Stromal cell of bone marrow (primary cell): ENCODE measurements at regions not wholly inside any gene's neighbourhood (a gene's known extent, or its start where the extent isn't known, plus 50 kb on each side); places are given as distances from the start of the nearest gene placed in this dataset.

ENCODE experiments used
- DNase-seq: peaks from one replicate; pipeline ENCODE4 v3.0.0-alpha.2; 2012; ENCODE audit warnings: low read depth

- no peak for DNase-seq
Measured at GRCh38 chrX:20522420-20522819, 255.7 kb upstream of the RPS6KA3 start.

DNA sequence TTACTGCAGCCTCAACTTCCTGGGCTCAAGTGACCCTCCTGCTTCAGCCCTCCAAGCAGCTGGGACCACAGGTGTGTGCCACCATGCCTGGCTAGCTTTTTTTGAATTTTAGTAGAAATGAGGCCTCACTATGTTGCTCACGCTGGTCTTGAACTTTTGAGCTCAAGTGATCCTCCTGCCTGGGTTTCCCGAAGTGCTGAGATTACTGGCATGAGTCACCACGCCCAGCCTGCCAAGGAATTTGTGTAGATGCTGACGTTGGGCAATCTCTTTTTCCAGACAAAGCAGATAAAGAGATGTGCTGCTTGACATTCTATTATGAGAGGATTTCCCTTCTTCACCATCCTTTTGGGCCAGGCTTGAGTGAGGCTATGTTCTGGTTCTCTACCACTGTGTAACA lies 254.5 kb upstream of the RPS6KA3 start:
- peak; percentile 35 for DNase-seq

GRCh38 chrX:20519826-20520225 lies 253.1 kb upstream of the RPS6KA3 start:
- no peak for DNase-seq

DNA sequence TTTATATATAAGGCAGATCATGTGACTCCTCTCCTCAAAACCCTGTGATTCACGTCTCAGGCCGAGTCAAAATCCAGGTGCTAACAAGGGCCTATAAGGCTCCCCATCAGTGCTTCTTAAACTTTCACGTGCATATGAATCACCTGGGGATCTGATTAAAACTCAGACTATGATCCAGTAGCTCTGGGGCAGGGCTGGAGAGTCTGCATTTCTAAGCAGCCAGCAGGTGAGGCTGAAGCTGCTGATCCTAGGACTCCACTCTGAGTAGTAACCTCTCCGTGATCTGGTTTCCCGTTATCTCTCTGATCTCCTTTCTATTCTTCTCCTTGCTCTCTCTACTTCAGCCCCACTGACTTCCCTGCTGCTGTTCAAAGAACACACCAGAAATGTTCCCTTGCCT lies 252.4 kb upstream of the RPS6KA3 start:
- DNase-seq = no peak

DNA sequence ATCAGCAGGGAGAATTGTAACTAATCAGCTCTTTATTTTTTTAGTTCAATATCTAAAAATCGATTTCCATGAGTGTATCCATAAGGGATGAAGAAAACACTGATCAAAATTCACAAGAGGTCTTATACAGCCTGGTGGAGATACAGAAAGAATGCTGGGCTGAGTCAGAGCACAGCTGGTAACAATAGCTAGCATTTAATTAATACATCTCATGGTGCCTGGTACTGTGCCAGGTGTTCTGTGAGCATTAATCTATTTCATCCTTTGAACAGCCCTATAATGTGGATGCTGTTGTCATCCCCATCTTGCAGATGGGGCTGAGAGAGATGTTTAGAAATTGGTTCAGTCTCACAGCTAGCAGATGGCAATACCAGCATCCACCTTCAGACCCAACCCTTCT lies 250.9 kb upstream of the RPS6KA3 start:
- no peak for DNase-seq

GRCh38 chrX:20515841-20516461 lies 249.2 kb upstream of the RPS6KA3 start:
- peak; percentile 78 for DNase-seq

GRCh38 chrX:20514358-20514757 lies 247.6 kb upstream of the RPS6KA3 start:
- DNase-seq = peak; percentile 82

- DNase-seq = no peak
Measured at GRCh38 chrX:20513185-20513584, 246.5 kb upstream of the RPS6KA3 start.

DNA sequence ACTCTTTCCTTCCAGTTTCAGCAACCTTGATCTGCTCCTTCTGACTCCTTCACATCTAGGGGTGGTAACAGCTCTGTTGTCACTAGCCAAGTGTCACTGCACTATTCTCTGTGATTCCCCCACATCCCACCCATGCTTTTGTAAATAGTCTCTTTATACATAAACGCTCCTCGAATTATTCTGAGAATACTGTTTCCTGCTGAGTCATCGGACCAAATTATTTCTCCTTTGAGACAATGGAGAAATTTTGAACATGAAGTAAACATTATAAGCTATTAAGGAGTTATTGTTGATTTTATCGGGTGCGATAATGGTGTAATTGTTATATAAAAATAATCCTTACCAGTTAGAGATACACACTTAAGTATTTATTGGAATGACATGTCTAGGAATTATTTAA lies 245.1 kb upstream of the RPS6KA3 start:
- no peak for DNase-seq

GRCh38 chrX:20507901-20508620 lies 241.4 kb upstream of the RPS6KA3 start:
- DNase-seq = no peak

- no peak for DNase-seq
Measured at GRCh38 chrX:20506739-20507138, 240.0 kb upstream of the RPS6KA3 start.

GRCh38 chrX:20500949-20501348 lies 234.2 kb upstream of the RPS6KA3 start:
- no peak for DNase-seq

DNA sequence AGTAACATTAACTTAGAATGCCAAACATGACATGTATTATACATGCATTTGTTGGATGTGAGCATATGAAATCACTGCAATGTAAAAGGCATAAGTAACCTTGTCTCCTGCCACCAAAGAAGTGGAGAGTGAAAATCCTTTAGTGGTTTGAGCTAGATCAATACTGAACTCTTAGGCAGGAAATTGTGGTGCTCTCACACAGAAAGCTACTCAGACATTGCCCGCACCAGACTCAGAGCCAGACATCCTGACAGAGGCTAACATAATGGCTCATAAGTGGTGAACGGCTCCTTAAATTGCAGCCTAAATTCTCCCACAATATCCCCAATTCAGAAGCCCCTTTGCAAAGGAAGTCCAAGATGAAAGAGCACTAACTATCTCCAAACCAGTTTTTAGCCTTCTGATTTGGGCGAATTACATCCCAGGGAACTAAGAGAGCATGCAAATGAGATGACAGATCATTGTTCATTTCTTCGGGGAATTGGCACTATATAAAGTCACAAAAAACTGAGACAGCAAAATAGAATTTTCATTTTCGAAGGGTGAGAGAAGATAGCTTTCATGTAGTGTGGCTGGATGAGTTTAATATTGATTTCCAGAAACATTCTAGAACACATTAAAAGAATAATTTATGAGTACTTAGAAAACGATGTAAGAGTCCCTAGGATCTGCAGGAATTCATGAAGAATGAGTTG lies 233.6 kb upstream of the RPS6KA3 start:
- DNase-seq = no peak

- DNase-seq = no peak
Measured at GRCh38 chrX:20499763-20500162, 233.1 kb upstream of the RPS6KA3 start.

DNA sequence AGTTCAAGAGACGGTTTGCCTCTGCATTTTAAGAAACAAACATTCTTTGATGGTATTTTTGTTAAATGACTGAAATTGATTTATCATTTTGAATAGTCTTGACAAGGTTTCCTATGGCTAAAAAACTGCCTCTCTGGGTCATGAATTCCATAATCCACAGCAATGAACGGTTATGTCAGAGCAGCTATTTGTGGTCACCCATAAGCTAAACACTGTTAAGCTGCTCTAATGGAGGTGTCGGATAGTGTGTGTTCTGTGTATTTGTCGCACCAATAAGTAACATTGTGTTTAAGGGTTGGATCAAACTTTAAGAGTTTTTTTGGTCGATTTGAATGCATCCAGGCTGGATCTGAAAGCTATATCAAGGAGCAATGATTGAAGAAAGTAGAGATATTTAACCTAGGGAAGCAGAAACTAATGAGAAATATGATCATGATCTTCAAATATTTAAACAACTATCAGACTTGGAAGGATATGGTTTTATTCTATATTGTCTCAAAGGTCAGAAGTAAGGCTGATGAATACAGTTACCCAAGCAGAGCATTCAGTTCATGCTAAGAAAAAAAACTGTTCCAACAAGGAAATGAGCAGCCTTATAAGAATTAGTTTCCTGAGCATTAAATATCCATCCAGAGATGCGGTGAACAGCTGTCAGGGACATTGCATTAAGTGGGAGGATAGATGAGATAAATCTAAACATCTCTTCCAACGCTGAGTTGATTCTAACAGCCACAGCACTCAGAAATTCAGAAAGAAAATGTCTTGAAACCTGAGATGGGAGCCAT lies 232.3 kb upstream of the RPS6KA3 start:
- DNase-seq = no peak

DNA sequence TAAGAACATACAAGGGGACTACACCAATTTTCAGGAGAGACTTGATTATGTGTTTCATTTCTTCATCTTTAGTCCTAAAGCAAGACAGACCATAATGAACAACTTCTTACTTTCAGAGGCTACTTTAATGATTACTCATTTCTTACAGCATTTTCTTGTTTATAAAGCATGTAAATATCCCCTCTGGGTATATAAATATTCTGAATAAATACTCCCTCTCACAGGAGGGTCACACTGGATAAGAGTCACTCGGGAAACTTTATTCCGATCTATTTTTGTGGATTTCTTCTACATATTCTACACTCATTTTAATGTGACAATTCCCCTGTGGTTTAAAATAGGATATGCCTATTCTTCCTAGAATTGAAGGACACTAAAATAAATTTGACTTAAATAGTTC lies 228.9 kb upstream of the RPS6KA3 start:
- DNase-seq = no peak

GRCh38 chrX:20488473-20488872 lies 221.8 kb upstream of the RPS6KA3 start:
- no peak for DNase-seq

DNA sequence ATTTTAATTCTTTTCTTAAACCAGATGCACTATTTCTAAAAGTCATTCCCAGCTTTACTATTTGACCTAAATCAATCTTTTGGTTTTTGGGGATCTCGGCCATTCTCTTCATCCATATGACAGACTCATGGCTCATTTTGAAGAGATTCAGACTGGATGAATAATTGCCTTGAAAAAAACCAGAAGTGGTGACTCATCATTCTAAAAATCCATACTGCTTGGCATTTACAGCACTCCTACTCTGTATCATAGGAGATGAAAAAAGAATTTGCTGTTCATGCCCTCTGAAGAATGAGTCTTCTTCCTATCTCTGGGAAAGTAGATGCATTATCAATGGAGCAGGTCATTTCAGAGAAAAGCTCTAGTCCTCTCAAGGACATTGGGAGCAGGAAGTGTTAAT lies 220.5 kb upstream of the RPS6KA3 start:
- peak; percentile 13 for DNase-seq

DNA sequence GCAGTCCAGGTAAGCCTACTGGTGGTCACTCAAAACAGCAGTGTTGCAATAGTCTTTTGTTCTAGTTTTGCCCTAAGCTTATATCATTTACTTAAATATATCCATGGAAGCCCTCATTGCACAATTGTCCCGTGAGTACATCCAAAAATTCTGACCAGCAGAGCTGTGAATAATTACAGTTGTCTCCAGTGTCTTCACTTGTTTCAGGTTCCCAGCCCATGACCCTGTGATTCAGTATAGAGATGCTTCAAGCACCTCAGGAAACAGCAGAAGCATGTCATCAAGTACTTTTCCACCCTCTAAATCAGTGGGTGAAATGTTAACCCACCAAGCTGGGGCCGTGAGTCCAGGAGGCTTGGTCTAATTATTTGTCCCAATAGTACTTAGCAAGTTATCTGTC lies 214.9 kb upstream of the RPS6KA3 start:
- DNase-seq = no peak

- no peak for DNase-seq
Measured at GRCh38 chrX:20479896-20480295, 213.2 kb upstream of the RPS6KA3 start.

- DNase-seq = no peak
Measured at GRCh38 chrX:20479048-20479447, 212.3 kb upstream of the RPS6KA3 start.

- DNase-seq = no peak
Measured at GRCh38 chrX:20477836-20478524, 211.3 kb upstream of the RPS6KA3 start.
